HPDE6-E6E7 (cell line): ENCODE measurements at regions not wholly inside any gene's neighbourhood (a gene's known extent, or its start where the extent isn't known, plus 50 kb on each side); places are given as distances from the start of the nearest gene placed in this dataset.
"Not testable (repeated sequence)": the region's sequence is repeated elsewhere in the genome, so short reads cannot be mapped to it uniquely, and the experiment has no call there.

ENCODE experiments used
- DNase-seq: peaks from one replicate; pipeline ENCODE4 v3.0.0; 2011; ENCODE audit warnings: missing footprints; ENCODE audit errors: extremely low spot score

GRCh38 chr13:111620586-111620985, 300.1 kb downstream of the TEX29 start:
- no peak for DNase-seq

GRCh38 chr13:111621164-111621563, 300.7 kb downstream of the TEX29 start:
- no peak for DNase-seq

- no peak for DNase-seq
These were observed 301.6 kb downstream of the TEX29 start for GRCh38 chr13:111622051-111622531.

GRCh38 chr13:111623208-111623607, 302.8 kb downstream of the TEX29 start:
- no peak for DNase-seq

GRCh38 chr13:111623743-111624505, 303.5 kb downstream of the TEX29 start:
- no peak for DNase-seq

GRCh38 chr13:111625526-111626315, 305.3 kb downstream of the TEX29 start:
- no peak for DNase-seq

GRCh38 chr13:111626371-111627305, 306.2 kb downstream of the TEX29 start:
- no peak for DNase-seq

GRCh38 chr13:111627596-111627995, 307.2 kb downstream of the TEX29 start:
- no peak for DNase-seq

GRCh38 chr13:111629016-111629415, 308.6 kb downstream of the TEX29 start:
- DNase-seq: no peak

GRCh38 chr13:111629457-111629856, 309.0 kb downstream of the TEX29 start:
- no peak for DNase-seq

- DNase-seq: no peak
These were observed 309.5 kb downstream of the TEX29 start for GRCh38 chr13:111629926-111630325.

GRCh38 chr13:111630406-111630805, 310.0 kb downstream of the TEX29 start:
- DNase-seq: no peak

GRCh38 chr13:111631271-111631670, 310.8 kb downstream of the TEX29 start:
- DNase-seq: not testable (repeated sequence)

GRCh38 chr13:111632906-111633305, 312.5 kb downstream of the TEX29 start:
- DNase-seq: no peak

GRCh38 chr13:111633401-111633800, 313.0 kb downstream of the TEX29 start:
- no peak for DNase-seq

- no peak for DNase-seq
These were observed 314.0 kb downstream of the TEX29 start for GRCh38 chr13:111634410-111634809.

- DNase-seq: no peak
These were observed 315.8 kb downstream of the TEX29 start for GRCh38 chr13:111636271-111636670.

- DNase-seq: no peak
These were observed 316.4 kb downstream of the TEX29 start for GRCh38 chr13:111636804-111637203.

- no peak for DNase-seq
These were observed 316.9 kb downstream of the TEX29 start for GRCh38 chr13:111637365-111637764.

GRCh38 chr13:111638233-111638632, 317.8 kb downstream of the TEX29 start:
- no peak for DNase-seq

GRCh38 chr13:111639196-111639705, 318.8 kb downstream of the TEX29 start:
- no peak for DNase-seq

- DNase-seq: no peak
These were observed 319.6 kb downstream of the TEX29 start for GRCh38 chr13:111640006-111640405.
